SH-SY5Y (cell line): ENCODE measurements at regions not wholly inside any gene's neighbourhood (a gene's known extent, or its start where the extent isn't known, plus 50 kb on each side); places are given as distances from the start of the nearest gene placed in this dataset.

ENCODE experiments used
- GATA2 ChIP-seq: IDR thresholded peaks from 2 replicates; pipeline ENCODE4 v1.6.1; 2011; ENCODE audit warnings: mild to moderate bottlenecking, low read depth, low read length
- GATA3 ChIP-seq: IDR thresholded peaks from 2 replicates; pipeline ENCODE4 v1.6.1; 2011; ENCODE audit warnings: low read depth, mild to moderate bottlenecking, low read length, moderate library complexity

- TF ChIP-seq GATA2 (no peak), GATA3 (no peak)
Observed at GRCh38 chr18:37637478-37637850, 71.9 kb upstream of the CELF4 start.
